OCI-LY7 (cell line): ENCODE measurements at regions not wholly inside any gene's neighbourhood (a gene's known extent, or its start where the extent isn't known, plus 50 kb on each side); places are given as distances from the start of the nearest gene placed in this dataset.

Experiments used
- CTCF ChIP-seq: fragments of 200-600 bp; sonication (generic); conservative IDR thresholded peaks from 2 replicates; pipeline ENCODE4 v1.5.1; 2014; ENCODE audit warnings: mild to moderate bottlenecking, antibody characterized with exemption, low read length, moderate library complexity, mixed read lengths
- EZH2phosphoT487 ChIP-seq: fragments of 200-600 bp; sonication (generic); IDR thresholded peaks from 2 replicates; pipeline ENCODE4 v1.6.1; 2018; ENCODE audit warnings: low read depth, borderline replicate concordance, mild to moderate bottlenecking, mixed run types, antibody characterized with exemption, low read length, moderate library complexity, mixed read lengths

- TF ChIP-seq CTCF (no peak), EZH2phosphoT487 (no peak)
Observed at GRCh38 chr16:79795556-79795955, 195.0 kb upstream of the MAF start.
